ENCODE measurements at regions not wholly inside any gene's neighbourhood (a gene's known extent, or its start where the extent isn't known, plus 50 kb on each side); places are given as distances from the start of the nearest gene placed in this dataset.

- 74% methylated on average over 2 of the region's 2 CpGs for WGBS
- Histone ChIP-seq H2BK12ac (ENCODE audit: low read length in 2 of 2) (no peak overlapping the region), H3K4me3 (ENCODE audit: insufficient read depth in 1 of 2, low read depth in 1 of 2, low read length in 2 of 2) (no peak overlapping the region), H3K14ac (ENCODE audit: low read length in 2 of 2) (no peak overlapping the region), H3K27ac (ENCODE audit: low read length, poor library complexity, severe bottlenecking) (no peak overlapping the region), H2BK120ac (ENCODE audit: low read depth, low read length) (no peak overlapping the region), H2AK5ac (ENCODE audit: low read length, severe bottlenecking) (no peak overlapping the region), H3K18ac (ENCODE audit: low read depth in 1 of 2, low read length in 2 of 2) (no peak overlapping the region), H4K8ac (ENCODE audit: low read length) (no peak overlapping the region), H3K36me3 (ENCODE audit: control insufficient read depth in 1 of 2, insufficient read depth in 2 of 2, low read depth in 1 of 2, low read length in 2 of 2) (no peaks in the 10 kb centered on the region), H2BK5ac (ENCODE audit: low read depth, low read length, poor library complexity, severe bottlenecking) (no peak overlapping the region), H3K23ac (ENCODE audit: low read length in 2 of 2) (no peak overlapping the region), H2BK15ac (ENCODE audit: low read depth, poor library complexity, severe bottlenecking) (no peak overlapping the region), H3K27me3 (ENCODE audit: control insufficient read depth in 1 of 2, insufficient read depth in 1 of 2, low read length in 2 of 2) (peaks cover 0 to 3% of the 10 kb centered on the region in 2 experiments), H3K9me3 (ENCODE audit: control insufficient read depth, low read length) (no peaks in the 10 kb centered on the region), H3K79me1 (replicated peaks; ENCODE audit: low read length, poor library complexity, severe bottlenecking) (no peaks in the 10 kb centered on the region), H4K91ac (ENCODE audit: low read length) (no peak overlapping the region), H2AFZ (ENCODE audit: low read depth, low read length) (no peak overlapping the region), H3K4ac (ENCODE audit: low read depth in 1 of 2, low read length in 2 of 2) (no peak overlapping the region), H3K4me2 (ENCODE audit: low read length, poor library complexity, severe bottlenecking) (no peak overlapping the region), H3K9ac (ENCODE audit: low read length) (no peak overlapping the region), H3K4me1 (ENCODE audit: control insufficient read depth, insufficient read depth, low read depth, low read length) (no peaks in the 10 kb centered on the region)
- DNase-seq, result no peak
Measured at GRCh38 chr7:155981703-155982102, 169.4 kb upstream of the SHH start.

GRCh38 chr7:155980841-155981240, 168.6 kb upstream of the SHH start:
- DNase-seq, result no peak
- Histone ChIP-seq H2BK5ac (ENCODE audit: low read depth, low read length, poor library complexity, severe bottlenecking) (no peak overlapping the region), H2AFZ (ENCODE audit: low read depth, low read length) (no peak overlapping the region), H3K18ac (ENCODE audit: low read depth in 1 of 2, low read length in 2 of 2) (no peak overlapping the region), H4K91ac (ENCODE audit: low read length) (no peak overlapping the region), H3K14ac (ENCODE audit: low read length in 2 of 2) (no peak overlapping the region), H3K79me1 (replicated peaks; ENCODE audit: low read length, poor library complexity, severe bottlenecking) (no peaks in the 10 kb centered on the region), H2BK12ac (ENCODE audit: low read length in 2 of 2) (no peak overlapping the region), H2AK5ac (ENCODE audit: low read length, severe bottlenecking) (no peak overlapping the region), H3K23ac (ENCODE audit: low read length in 2 of 2) (no peak overlapping the region), H3K36me3 (ENCODE audit: control insufficient read depth in 1 of 2, insufficient read depth in 2 of 2, low read depth in 1 of 2, low read length in 2 of 2) (no peaks in the 10 kb centered on the region), H3K9ac (ENCODE audit: low read length) (no peak overlapping the region), H2BK15ac (ENCODE audit: low read depth, poor library complexity, severe bottlenecking) (no peak overlapping the region), H2BK120ac (ENCODE audit: low read depth, low read length) (no peak overlapping the region), H3K4me1 (ENCODE audit: control insufficient read depth, insufficient read depth, low read depth, low read length) (no peaks in the 10 kb centered on the region), H3K9me3 (ENCODE audit: control insufficient read depth, low read length) (no peaks in the 10 kb centered on the region), H3K4me3 (ENCODE audit: insufficient read depth in 1 of 2, low read depth in 1 of 2, low read length in 2 of 2) (no peak overlapping the region), H3K4ac (ENCODE audit: low read depth in 1 of 2, low read length in 2 of 2) (no peak overlapping the region), H4K8ac (ENCODE audit: low read length) (no peak overlapping the region), H3K4me2 (ENCODE audit: low read length, poor library complexity, severe bottlenecking) (no peak overlapping the region), H3K27me3 (ENCODE audit: control insufficient read depth in 1 of 2, insufficient read depth in 1 of 2, low read length in 2 of 2) (peaks cover 0 to 3% of the 10 kb centered on the region in 2 experiments), H3K27ac (ENCODE audit: low read length, poor library complexity, severe bottlenecking) (no peak overlapping the region)
- WGBS, result 83% methylated on average over 10 of the region's 10 CpGs

- H4K8ac ChIP-seq (ENCODE audit: low read length), result no peak overlapping the region
- no peak overlapping the region for H2BK12ac ChIP-seq (ENCODE audit: low read length in 2 of 2)
- H3K23ac ChIP-seq (ENCODE audit: low read length in 2 of 2), result no peak overlapping the region
- no peak for DNase-seq
- no peak overlapping the region for H2BK15ac ChIP-seq (ENCODE audit: low read depth, poor library complexity, severe bottlenecking)
- H2BK120ac ChIP-seq (ENCODE audit: low read depth, low read length), result no peak overlapping the region
- no peak overlapping the region for H2AFZ ChIP-seq (ENCODE audit: low read depth, low read length)
- peaks cover 0 to 3% of the 10 kb centered on the region in 2 experiments for H3K27me3 ChIP-seq (ENCODE audit: control insufficient read depth in 1 of 2, insufficient read depth in 1 of 2, low read length in 2 of 2)
- H3K18ac ChIP-seq (ENCODE audit: low read depth in 1 of 2, low read length in 2 of 2), result no peak overlapping the region
- H3K9me3 ChIP-seq (ENCODE audit: control insufficient read depth, low read length), result no peaks in the 10 kb centered on the region
- WGBS, result 63% methylated on average over 6 of the region's 12 CpGs
- H3K27ac ChIP-seq (ENCODE audit: low read length, poor library complexity, severe bottlenecking), result no peak overlapping the region
- H2BK5ac ChIP-seq (ENCODE audit: low read depth, low read length, poor library complexity, severe bottlenecking), result no peak overlapping the region
- H3K9ac ChIP-seq (ENCODE audit: low read length), result no peak overlapping the region
- H3K36me3 ChIP-seq (ENCODE audit: control insufficient read depth in 1 of 2, insufficient read depth in 2 of 2, low read depth in 1 of 2, low read length in 2 of 2), result no peaks in the 10 kb centered on the region
- H3K4me3 ChIP-seq (ENCODE audit: insufficient read depth in 1 of 2, low read depth in 1 of 2, low read length in 2 of 2), result no peak overlapping the region
- no peak overlapping the region for H4K91ac ChIP-seq (ENCODE audit: low read length)
- no peaks in the 10 kb centered on the region for H3K79me1 ChIP-seq (replicated peaks; ENCODE audit: low read length, poor library complexity, severe bottlenecking)
- H2AK5ac ChIP-seq (ENCODE audit: low read length, severe bottlenecking), result no peak overlapping the region
- H3K4ac ChIP-seq (ENCODE audit: low read depth in 1 of 2, low read length in 2 of 2), result no peak overlapping the region
- H3K4me1 ChIP-seq (ENCODE audit: control insufficient read depth, insufficient read depth, low read depth, low read length), result no peaks in the 10 kb centered on the region
- no peak overlapping the region for H3K14ac ChIP-seq (ENCODE audit: low read length in 2 of 2)
- no peak overlapping the region for H3K4me2 ChIP-seq (ENCODE audit: low read length, poor library complexity, severe bottlenecking)
Measured at GRCh38 chr7:155979994-155980393, 167.7 kb upstream of the SHH start.

DNA sequence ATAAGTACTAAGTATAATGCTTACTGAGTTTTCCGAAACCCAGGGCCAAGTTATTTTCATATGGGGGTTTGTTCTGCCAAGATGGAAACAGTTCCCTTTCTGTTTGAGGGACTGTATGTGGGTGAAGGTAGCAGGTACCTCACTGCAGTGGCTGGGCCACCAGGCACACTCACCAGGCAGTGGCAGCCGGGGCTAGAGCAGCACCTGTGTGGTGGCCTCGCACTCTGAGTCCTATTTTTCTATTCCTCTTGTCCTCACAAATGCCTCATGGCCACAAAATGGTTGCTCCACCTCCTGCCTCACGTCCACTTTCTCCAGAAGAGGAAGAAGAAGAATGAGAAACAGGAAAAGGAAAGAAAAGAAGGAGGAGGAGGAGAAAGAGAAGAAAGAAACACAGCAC, 167.3 kb upstream of the SHH start:
- no peak overlapping the region for H2BK12ac ChIP-seq (ENCODE audit: low read length in 2 of 2)
- H3K14ac ChIP-seq (ENCODE audit: low read length in 2 of 2), result no peak overlapping the region
- 50% methylated on average over 3 of the region's 4 CpGs for WGBS
- H3K4me3 ChIP-seq (ENCODE audit: insufficient read depth in 1 of 2, low read depth in 1 of 2, low read length in 2 of 2), result no peak overlapping the region
- no peaks in the 10 kb centered on the region for H3K36me3 ChIP-seq (ENCODE audit: control insufficient read depth in 1 of 2, insufficient read depth in 2 of 2, low read depth in 1 of 2, low read length in 2 of 2)
- no peak overlapping the region for H2AK5ac ChIP-seq (ENCODE audit: low read length, severe bottlenecking)
- no peaks in the 10 kb centered on the region for H3K4me1 ChIP-seq (ENCODE audit: control insufficient read depth, insufficient read depth, low read depth, low read length)
- no peak overlapping the region for H3K9ac ChIP-seq (ENCODE audit: low read length)
- H3K23ac ChIP-seq (ENCODE audit: low read length in 2 of 2), result no peak overlapping the region
- H2AFZ ChIP-seq (ENCODE audit: low read depth, low read length), result no peak overlapping the region
- H3K27me3 ChIP-seq (ENCODE audit: control insufficient read depth in 1 of 2, insufficient read depth in 1 of 2, low read length in 2 of 2), result peaks cover 0 to 3% of the 10 kb centered on the region in 2 experiments
- no peak overlapping the region for H3K4me2 ChIP-seq (ENCODE audit: low read length, poor library complexity, severe bottlenecking)
- H3K18ac ChIP-seq (ENCODE audit: low read depth in 1 of 2, low read length in 2 of 2), result no peak overlapping the region
- no peak overlapping the region for H2BK15ac ChIP-seq (ENCODE audit: low read depth, poor library complexity, severe bottlenecking)
- no peaks in the 10 kb centered on the region for H3K9me3 ChIP-seq (ENCODE audit: control insufficient read depth, low read length)
- no peak for DNase-seq
- H2BK5ac ChIP-seq (ENCODE audit: low read depth, low read length, poor library complexity, severe bottlenecking), result no peak overlapping the region
- H4K8ac ChIP-seq (ENCODE audit: low read length), result no peak overlapping the region
- no peak overlapping the region for H2BK120ac ChIP-seq (ENCODE audit: low read depth, low read length)
- H3K79me1 ChIP-seq (replicated peaks; ENCODE audit: low read length, poor library complexity, severe bottlenecking), result no peaks in the 10 kb centered on the region
- no peak overlapping the region for H4K91ac ChIP-seq (ENCODE audit: low read length)
- no peak overlapping the region for H3K4ac ChIP-seq (ENCODE audit: low read depth in 1 of 2, low read length in 2 of 2)
- no peak overlapping the region for H3K27ac ChIP-seq (ENCODE audit: low read length, poor library complexity, severe bottlenecking)

Data from mesenchymal stem cell (in vitro differentiated cells and primary cell).